ENCODE measurements at regions not wholly inside any gene's neighbourhood (a gene's known extent, or its start where the extent isn't known, plus 50 kb on each side); places are given as distances from the start of the nearest gene placed in this dataset.

GRCh38 chr13:78121459-78122348, 203.1 kb upstream of the EDNRB start:
- TF ChIP-seq CTCF (IDR thresholded peaks at IDR 0.05) (peak; percentile 98), EZH2 (IDR thresholded peaks at IDR 0.05; ENCODE audit: borderline replicate concordance, insufficient read depth, low read depth, low read length, poor library complexity, severe bottlenecking) (no peak)

Data from B cell (primary cell).